ENCODE measurements at regions not wholly inside any gene's neighbourhood (a gene's known extent, or its start where the extent isn't known, plus 50 kb on each side); places are given as distances from the start of the nearest gene placed in this dataset.

DNA sequence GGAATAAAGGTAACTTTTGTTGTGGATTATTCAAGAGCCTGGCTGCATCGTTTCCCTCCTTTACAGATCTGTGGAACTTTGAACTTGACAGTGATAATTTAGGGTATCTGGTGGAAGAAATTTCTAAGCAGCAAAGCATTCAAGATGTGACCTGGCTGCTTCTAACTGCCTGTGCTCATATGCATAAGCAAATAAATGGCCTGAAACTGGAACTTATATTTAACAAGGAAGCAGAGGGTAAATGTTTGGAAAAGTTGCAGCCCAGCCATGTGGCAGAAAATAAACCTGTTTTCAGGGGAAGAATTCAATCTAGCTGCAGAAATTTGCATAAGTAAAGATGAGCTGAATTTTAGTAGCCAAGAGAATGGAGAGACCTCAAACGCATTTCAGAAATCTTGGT, 173.5 kb downstream of the C6orf118 start:
- TF ChIP-seq, protein P1, sequence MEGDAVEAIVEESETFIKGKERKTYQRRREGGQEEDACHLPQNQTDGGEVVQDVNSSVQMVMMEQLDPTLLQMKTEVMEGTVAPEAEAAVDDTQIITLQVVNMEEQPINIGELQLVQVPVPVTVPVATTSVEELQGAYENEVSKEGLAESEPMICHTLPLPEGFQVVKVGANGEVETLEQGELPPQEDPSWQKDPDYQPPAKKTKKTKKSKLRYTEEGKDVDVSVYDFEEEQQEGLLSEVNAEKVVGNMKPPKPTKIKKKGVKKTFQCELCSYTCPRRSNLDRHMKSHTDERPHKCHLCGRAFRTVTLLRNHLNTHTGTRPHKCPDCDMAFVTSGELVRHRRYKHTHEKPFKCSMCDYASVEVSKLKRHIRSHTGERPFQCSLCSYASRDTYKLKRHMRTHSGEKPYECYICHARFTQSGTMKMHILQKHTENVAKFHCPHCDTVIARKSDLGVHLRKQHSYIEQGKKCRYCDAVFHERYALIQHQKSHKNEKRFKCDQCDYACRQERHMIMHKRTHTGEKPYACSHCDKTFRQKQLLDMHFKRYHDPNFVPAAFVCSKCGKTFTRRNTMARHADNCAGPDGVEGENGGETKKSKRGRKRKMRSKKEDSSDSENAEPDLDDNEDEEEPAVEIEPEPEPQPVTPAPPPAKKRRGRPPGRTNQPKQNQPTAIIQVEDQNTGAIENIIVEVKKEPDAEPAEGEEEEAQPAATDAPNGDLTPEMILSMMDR (IDR thresholded peaks at IDR 0.05; ENCODE audit: low read depth, low read length, poor library complexity, severe bottlenecking) = no peak
- no peak for TF ChIP-seq EZH2phosphoT487 (IDR thresholded peaks at IDR 0.05; ENCODE audit: borderline replicate concordance, low read length)
